ENCODE measurements at regions not wholly inside any gene's neighbourhood (a gene's known extent, or its start where the extent isn't known, plus 50 kb on each side); places are given as distances from the start of the nearest gene placed in this dataset.

DNA sequence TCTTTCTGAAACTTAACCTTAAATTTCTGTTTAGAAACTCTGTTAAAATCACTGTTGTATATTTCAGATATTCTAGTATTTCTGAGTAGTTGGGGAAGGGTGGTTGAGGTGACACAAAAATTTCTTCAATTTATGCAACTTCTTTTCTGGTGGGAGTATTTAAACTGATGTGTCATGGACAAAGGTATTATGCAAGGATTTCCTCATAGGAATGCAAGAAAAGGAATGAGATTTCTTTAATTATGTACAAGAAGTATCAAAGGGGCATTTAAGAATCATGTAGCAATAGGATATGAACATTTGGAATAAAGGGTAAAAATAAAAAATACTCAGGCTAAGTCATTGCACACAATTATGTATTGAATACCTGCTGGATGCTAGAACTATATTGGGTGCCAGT lies 575.8 kb upstream of the KLF12 start:
- no peaks in the 10 kb centered on the region for H3K27me3 ChIP-seq (ENCODE audit: control insufficient read depth, insufficient read depth, low read length)
- H3K9me3 ChIP-seq (ENCODE audit: control insufficient read depth, insufficient read depth, low read length): no peaks in the 10 kb centered on the region
- peaks cover 6% of the 10 kb centered on the region for H3K36me3 Mint-ChIP-seq
- peaks cover 0 to 5% of the 10 kb centered on the region in 2 donors for H3K9me3 Mint-ChIP-seq
- H3K27ac Mint-ChIP-seq: no peak overlapping the region
- no peaks in the 10 kb centered on the region for H3K4me1 Mint-ChIP-seq
- DNase-seq: no peak
- no peak overlapping the region for H3K4me3 Mint-ChIP-seq
- no peaks in the 10 kb centered on the region for H3K4me1 ChIP-seq (ENCODE audit: control insufficient read depth, insufficient read depth, low read length)
- no peak for ATAC-seq
- H3K4me3 ChIP-seq (ENCODE audit: low read length): no peak overlapping the region
- H3K36me3 ChIP-seq (ENCODE audit: control insufficient read depth, insufficient read depth, low read length): no peaks in the 10 kb centered on the region
- H3K27me3 Mint-ChIP-seq (ENCODE audit: low read depth in 2 of 2): peaks cover 7 to 16% of the 10 kb centered on the region in 2 donors
- intact Hi-C loops (cut with micrococcal nuclease): no loop called here
- no peak overlapping the region for H3K27ac ChIP-seq (ENCODE audit: low read length)
- TF ChIP-seq, protein P1, sequence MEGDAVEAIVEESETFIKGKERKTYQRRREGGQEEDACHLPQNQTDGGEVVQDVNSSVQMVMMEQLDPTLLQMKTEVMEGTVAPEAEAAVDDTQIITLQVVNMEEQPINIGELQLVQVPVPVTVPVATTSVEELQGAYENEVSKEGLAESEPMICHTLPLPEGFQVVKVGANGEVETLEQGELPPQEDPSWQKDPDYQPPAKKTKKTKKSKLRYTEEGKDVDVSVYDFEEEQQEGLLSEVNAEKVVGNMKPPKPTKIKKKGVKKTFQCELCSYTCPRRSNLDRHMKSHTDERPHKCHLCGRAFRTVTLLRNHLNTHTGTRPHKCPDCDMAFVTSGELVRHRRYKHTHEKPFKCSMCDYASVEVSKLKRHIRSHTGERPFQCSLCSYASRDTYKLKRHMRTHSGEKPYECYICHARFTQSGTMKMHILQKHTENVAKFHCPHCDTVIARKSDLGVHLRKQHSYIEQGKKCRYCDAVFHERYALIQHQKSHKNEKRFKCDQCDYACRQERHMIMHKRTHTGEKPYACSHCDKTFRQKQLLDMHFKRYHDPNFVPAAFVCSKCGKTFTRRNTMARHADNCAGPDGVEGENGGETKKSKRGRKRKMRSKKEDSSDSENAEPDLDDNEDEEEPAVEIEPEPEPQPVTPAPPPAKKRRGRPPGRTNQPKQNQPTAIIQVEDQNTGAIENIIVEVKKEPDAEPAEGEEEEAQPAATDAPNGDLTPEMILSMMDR (IDR thresholded peaks at IDR 0.05): no peak

DNA sequence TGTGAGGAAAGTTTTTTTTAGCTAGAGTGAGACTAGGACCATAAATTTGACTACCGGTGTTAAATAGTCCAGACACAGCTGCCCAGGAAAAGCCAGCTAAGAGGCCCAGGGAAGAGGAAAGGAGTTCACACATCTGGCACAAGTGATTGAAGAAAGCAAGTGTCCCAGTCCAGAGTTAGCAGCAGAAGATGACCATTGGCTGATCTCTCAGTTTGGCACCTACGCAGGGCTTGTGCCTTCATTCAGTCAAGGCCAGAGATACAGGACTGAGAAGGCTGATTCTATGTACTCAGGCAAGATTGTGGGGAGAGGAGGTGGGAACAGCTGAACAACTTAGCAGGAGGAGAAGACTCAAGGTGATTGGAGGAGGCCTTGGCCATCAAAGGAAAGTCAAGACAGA lies 575.0 kb upstream of the KLF12 start:
- ATAC-seq: no peak
- Histone ChIP-seq H3K27me3 (ENCODE audit: control insufficient read depth, insufficient read depth, low read length) (no peaks in the 10 kb centered on the region), H3K4me3 (ENCODE audit: low read length) (no peak overlapping the region), H3K36me3 (ENCODE audit: control insufficient read depth, insufficient read depth, low read length) (no peaks in the 10 kb centered on the region), H3K4me1 (ENCODE audit: control insufficient read depth, insufficient read depth, low read length) (no peaks in the 10 kb centered on the region), H3K9me3 (ENCODE audit: control insufficient read depth, insufficient read depth, low read length) (no peaks in the 10 kb centered on the region), H3K27ac (ENCODE audit: low read length) (no peak overlapping the region)
- TF ChIP-seq, protein P1 (IDR thresholded peaks at IDR 0.05): no peak
- H3K27me3 Mint-ChIP-seq (ENCODE audit: low read depth in 2 of 2): peaks cover 7 to 16% of the 10 kb centered on the region in 2 donors
- peaks cover 6% of the 10 kb centered on the region for H3K36me3 Mint-ChIP-seq
- intact Hi-C loops (cut with micrococcal nuclease): no loop called here
- WGBS (ENCODE audit: insufficient coverage): 89% methylated on average over 2 of the region's 2 CpGs
- DNase-seq: no peak
- no peak overlapping the region for H3K27ac Mint-ChIP-seq
- H3K4me1 Mint-ChIP-seq: no peaks in the 10 kb centered on the region
- peaks cover 0 to 5% of the 10 kb centered on the region in 2 donors for H3K9me3 Mint-ChIP-seq
- no peak overlapping the region for H3K4me3 Mint-ChIP-seq

DNA sequence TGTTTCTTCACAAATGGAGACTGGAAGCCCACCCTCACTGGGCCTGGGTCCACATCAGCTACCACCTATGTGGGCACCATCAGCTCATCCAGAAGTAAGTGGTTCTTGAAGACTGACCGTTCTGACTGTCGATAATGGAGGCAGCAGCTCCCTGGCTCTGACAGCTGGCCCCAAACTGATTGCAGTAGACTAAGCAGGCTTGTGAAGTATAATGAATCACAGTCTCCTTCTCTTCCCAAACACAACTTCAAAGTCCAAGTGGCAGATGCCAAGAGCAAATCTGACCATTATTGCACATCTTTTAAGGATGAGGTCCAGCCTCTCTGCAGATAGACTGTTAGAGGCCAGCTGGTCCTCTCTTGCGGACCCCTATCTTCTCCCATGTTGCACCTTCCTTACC lies 574.4 kb upstream of the KLF12 start:
- 91% methylated on average over 1 of the region's 3 CpGs for WGBS (ENCODE audit: insufficient coverage)
- no peaks in the 10 kb centered on the region for H3K4me1 Mint-ChIP-seq
- peaks cover 7 to 16% of the 10 kb centered on the region in 2 donors for H3K27me3 Mint-ChIP-seq (ENCODE audit: low read depth in 2 of 2)

DNA sequence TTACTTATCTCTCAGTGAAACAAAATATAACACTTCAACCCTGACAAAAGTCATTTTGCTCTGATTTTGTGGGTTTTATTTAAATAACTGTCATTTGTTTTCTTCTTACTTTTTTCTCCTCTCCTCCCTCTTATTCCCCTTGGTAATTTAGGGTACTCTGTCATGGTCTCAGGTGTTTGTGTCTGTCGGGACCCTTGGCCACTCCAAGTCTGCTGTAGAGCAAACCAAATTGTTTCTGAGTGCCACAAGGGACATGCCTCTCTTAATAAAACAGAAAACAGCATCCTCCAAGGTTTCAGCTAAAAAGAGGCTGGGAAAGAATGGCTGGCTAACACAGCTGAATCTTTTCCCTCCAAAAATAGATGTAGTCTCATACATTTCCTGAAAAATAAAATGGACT lies 573.1 kb upstream of the KLF12 start:
- Mint-ChIP-seq H3K9me3 (peaks cover 0 to 8% of the 10 kb centered on the region in 2 donors), H3K27me3 (ENCODE audit: low read depth in 2 of 2) (peaks cover 7 to 16% of the 10 kb centered on the region in 2 donors), H3K27ac (no peak overlapping the region), H3K4me3 (no peak overlapping the region), H3K4me1 (no peaks in the 10 kb centered on the region), H3K36me3 (peaks cover 6% of the 10 kb centered on the region)
- H3K36me3 ChIP-seq (ENCODE audit: control insufficient read depth, insufficient read depth, low read length): no peaks in the 10 kb centered on the region
- no peak for ATAC-seq
- no peaks in the 10 kb centered on the region for H3K9me3 ChIP-seq (ENCODE audit: control insufficient read depth, insufficient read depth, low read length)
- no peaks in the 10 kb centered on the region for H3K4me1 ChIP-seq (ENCODE audit: control insufficient read depth, insufficient read depth, low read length)
- no peak overlapping the region for H3K27ac ChIP-seq (ENCODE audit: low read length)
- WGBS (ENCODE audit: insufficient coverage): 67% methylated on average over 1 of the region's 1 CpG
- no peak for DNase-seq
- no peak overlapping the region for H3K4me3 ChIP-seq (ENCODE audit: low read length)
- intact Hi-C loops (cut with micrococcal nuclease): no loop called here
- TF ChIP-seq, protein P1 (IDR thresholded peaks at IDR 0.05): no peak
- no peaks in the 10 kb centered on the region for H3K27me3 ChIP-seq (ENCODE audit: control insufficient read depth, insufficient read depth, low read length)

More for the DNA sequence above, 574.4 kb upstream of the KLF12 start:
- no peaks in the 10 kb centered on the region for H3K36me3 ChIP-seq (ENCODE audit: control insufficient read depth, insufficient read depth, low read length)
- H3K4me1 ChIP-seq (ENCODE audit: control insufficient read depth, insufficient read depth, low read length): no peaks in the 10 kb centered on the region
- no peak overlapping the region for H3K27ac ChIP-seq (ENCODE audit: low read length)
- peaks cover 0 to 5% of the 10 kb centered on the region in 2 donors for H3K9me3 Mint-ChIP-seq
- intact Hi-C loops (cut with micrococcal nuclease): no loop called here
- H3K4me3 ChIP-seq (ENCODE audit: low read length): no peak overlapping the region
- no peak overlapping the region for H3K4me3 Mint-ChIP-seq
- TF ChIP-seq, protein P1 (IDR thresholded peaks at IDR 0.05): no peak
- no peaks in the 10 kb centered on the region for H3K9me3 ChIP-seq (ENCODE audit: control insufficient read depth, insufficient read depth, low read length)
- H3K36me3 Mint-ChIP-seq: peaks cover 6% of the 10 kb centered on the region
- no peak for ATAC-seq
- no peak overlapping the region for H3K27ac Mint-ChIP-seq
- no peak for DNase-seq
- H3K27me3 ChIP-seq (ENCODE audit: control insufficient read depth, insufficient read depth, low read length): no peaks in the 10 kb centered on the region
